HCT116 (cell line): ENCODE measurements at regions not wholly inside any gene's neighbourhood (a gene's known extent, or its start where the extent isn't known, plus 50 kb on each side); places are given as distances from the start of the nearest gene placed in this dataset.

ENCODE experiments used
- ATAC-seq: fragments of 200-7000 bp; cut with Tn5 transposase; 2 replicates; pipeline ENCODE4 v1.9.1; 2020; ENCODE audit warnings: mild to moderate bottlenecking, moderate library complexity
- BruUV-seq: library from RNA; stranded (reverse); fragments of 400-500 nt; replicated peaks from 2 replicates; lab custom pipeline; 2021; lab: Mats Ljungman, UMichigan
- CTCF ChIA-PET: fragments of 300-600 bp; sonication (Branson Sonifier 250); formaldehyde crosslinking; loops from one replicate; lab custom pipeline; 2021; ENCODE audit warnings: antibody characterized with exemption; lab: Charles Lee
- POLR2A ChIA-PET: fragments of 300-600, 350-600 bp; sonication (Branson Sonifier 250); formaldehyde crosslinking; loops from one replicate; lab custom pipeline; 2021; ENCODE audit warnings: antibody characterized with exemption; lab: Charles Lee
- RAD21 ChIA-PET, 2 experiments: fragments of 300-600 bp; sonication (Branson Sonifier 250); formaldehyde crosslinking; loops; one replicate each; lab custom pipeline; 2023; ENCODE audit warnings: low total read pairs in 2 of 2; ENCODE audit not compliant: uncharacterized antibody in 2 of 2, unreplicated experiment in 2 of 2, low non-redundant PET in 1 of 2; lab: Charles Lee
- DNase-seq: peaks from one replicate; pipeline ENCODE4 v3.0.0-alpha.2; 2010; ENCODE audit warnings: low read depth, low spot score
- H2AFZ ChIP-seq: fragments of 200-600 bp; shearing (Covaris generic), sonication (generic); 2 replicates; pipeline ENCODE4 v1.6.1; 2017; ENCODE audit warnings: low read depth, mixed run types, mixed read lengths, antibody characterized with exemption, low read length; ENCODE audit not compliant: poor library complexity, severe bottlenecking
- H3K27ac ChIP-seq: 2 replicates; pipeline ENCODE4 v1.5.1; 2012; ENCODE audit warnings: low read depth, low read length
- H3K27me3 ChIP-seq: fragments of 200-600 bp; sonication (generic); 2 replicates; pipeline ENCODE4 v1.6.1; 2016; ENCODE audit warnings: mixed run types, low read length, mixed read lengths; ENCODE audit not compliant: insufficient read depth
- H3K36me3 ChIP-seq, 2 experiments: fragments of 200-500 bp in 1 of 2; fragments of 200-600 bp in 1 of 2; sonication (Bioruptor generic) in 1 of 2; sonication (generic) in 1 of 2; 2 replicates each; pipeline versions ENCODE4 v1.5.1 to v1.6.1; 2014 to 2016; ENCODE audit warnings: low read length in 2 of 2, inconsistent platforms in 1 of 2, mixed read lengths in 1 of 2, mixed run types in 1 of 2; ENCODE audit not compliant: insufficient read depth in 2 of 2, control insufficient read depth in 1 of 2
- H3K4me1 ChIP-seq, 2 experiments: fragments of 200-600 bp in 1 of 2; sonication (generic) in 1 of 2; 2 replicates each; pipeline versions ENCODE4 v1.5.1 to v1.6.1; 2012 to 2017; ENCODE audit warnings: low read length in 2 of 2, inconsistent platforms in 1 of 2, mild to moderate bottlenecking in 1 of 2, mixed read lengths in 1 of 2, mixed run types in 1 of 2, moderate library complexity in 1 of 2; ENCODE audit not compliant: insufficient read depth in 2 of 2, control insufficient read depth in 1 of 2
- H3K4me2 ChIP-seq: fragments of 200-600 bp; sonication (generic); 2 replicates; pipeline ENCODE4 v1.6.1; 2017; ENCODE audit warnings: mixed run types, low read length, mixed read lengths
- H3K4me3 ChIP-seq, 2 experiments: fragments of 200-600 bp in 1 of 2; sonication (generic) in 1 of 2; replicated peaks in 1 of 2; 2 replicates each; pipeline ENCODE4 v1.5.1; 2011 to 2016; ENCODE audit warnings: low read length in 2 of 2, control low read depth in 1 of 2, low read depth in 1 of 2, mild to moderate bottlenecking in 1 of 2, mixed read lengths in 1 of 2, mixed run types in 1 of 2
- H3K79me2 ChIP-seq: fragments of 200-600 bp; sonication (generic); 2 replicates; pipeline ENCODE4 v1.6.1; 2017; ENCODE audit warnings: mild to moderate bottlenecking, mixed run types, low read length, moderate library complexity, mixed read lengths; ENCODE audit not compliant: insufficient read depth
- H3K9ac ChIP-seq: fragments of 200-600 bp; sonication (generic); 2 replicates; pipeline ENCODE4 v1.6.1; 2016; ENCODE audit warnings: low read length, mixed read lengths
- H3K9me2 ChIP-seq: fragments of 200-600 bp; sonication (generic), shearing (Covaris generic); 2 replicates; pipeline ENCODE4 v1.6.1; 2017; ENCODE audit warnings: mixed run types, mild to moderate bottlenecking, moderate library complexity; ENCODE audit not compliant: insufficient read depth
- H3K9me3 ChIP-seq, 2 experiments: fragments of 200-500 bp in 1 of 2; fragments of 200-600 bp in 1 of 2; sonication (Bioruptor generic) in 1 of 2; sonication (generic) in 1 of 2; 2 replicates each; pipeline ENCODE4 v1.6.1; 2014 to 2017; ENCODE audit warnings: low read length in 2 of 2, mixed read lengths in 2 of 2, inconsistent platforms in 1 of 2, low read depth in 1 of 2, mild to moderate bottlenecking in 1 of 2, mixed run types in 1 of 2, moderate library complexity in 1 of 2; ENCODE audit not compliant: control insufficient read depth in 1 of 2, insufficient read depth in 1 of 2
- H4K20me1 ChIP-seq: fragments of 200-600 bp; sonication (generic), shearing (Covaris generic); 2 replicates; pipeline ENCODE4 v1.6.1; 2017; ENCODE audit warnings: mixed run types, mild to moderate bottlenecking, moderate library complexity; ENCODE audit not compliant: insufficient read depth
- CBX3 ChIP-seq: IDR thresholded peaks from 2 replicates; pipeline ENCODE4 v1.6.1; 2012; ENCODE audit warnings: low read depth
- CEBPB ChIP-seq: IDR thresholded peaks from 2 replicates; pipeline ENCODE4 v1.6.1; 2012; ENCODE audit warnings: low read depth
- CTCF ChIP-seq, 3 experiments: fragments of 200-600 bp in 1 of 3; sonication (generic) in 1 of 3; IDR thresholded peaks in 2 of 3; conservative IDR thresholded peaks in 1 of 3; 2 replicates each; pipeline ENCODE4 v1.5.1; 2012 to 2017; ENCODE audit warnings: low read depth in 2 of 3, low read length in 2 of 3, antibody characterized with exemption in 1 of 3, borderline replicate concordance in 1 of 3, control low read depth in 1 of 3, mild to moderate bottlenecking in 1 of 3, mixed read lengths in 1 of 3, mixed run types in 1 of 3, moderate library complexity in 1 of 3; ENCODE audit not compliant: insufficient read depth in 1 of 3
- EGR1 ChIP-seq: IDR thresholded peaks from 2 replicates; pipeline ENCODE4 v1.6.1; 2012; ENCODE audit warnings: low read depth
- EZH2 ChIP-seq: fragments of 200-600 bp; sonication (generic); IDR thresholded peaks from 2 replicates; pipeline ENCODE4 v1.6.1; 2017; ENCODE audit warnings: antibody characterized with exemption, mixed run types
- JUND ChIP-seq: IDR thresholded peaks from 2 replicates; pipeline ENCODE4 v1.6.1; 2012
- POLR2AphosphoS5 ChIP-seq: IDR thresholded peaks from 2 replicates; pipeline ENCODE4 v1.6.1; 2011; ENCODE audit warnings: mild to moderate bottlenecking, low read depth, low read length, moderate library complexity
- RAD21 ChIP-seq: IDR thresholded peaks from 2 replicates; pipeline ENCODE4 v1.6.1; 2012; ENCODE audit warnings: low read depth, mild to moderate bottlenecking
- REST ChIP-seq: IDR thresholded peaks from 2 replicates; pipeline ENCODE4 v1.6.1; 2012; ENCODE audit warnings: low read depth
- SIN3A ChIP-seq: IDR thresholded peaks from 2 replicates; pipeline ENCODE4 v1.6.1; 2012; ENCODE audit warnings: low read depth
- SRF ChIP-seq: IDR thresholded peaks from 2 replicates; pipeline ENCODE4 v1.6.1; 2012; ENCODE audit warnings: low read depth
- TCF7L2 ChIP-seq: IDR thresholded peaks from 2 replicates; pipeline ENCODE4 v1.7.0; 2011; ENCODE audit warnings: borderline replicate concordance, inconsistent platforms; ENCODE audit not compliant: insufficient read depth, insufficient read length; ENCODE audit errors: extremely low read depth
- ZNF274 ChIP-seq: fragments of 200-500 bp; sonication (Bioruptor generic); IDR thresholded peaks from 2 replicates; pipeline ENCODE4 v1.6.1; 2014; ENCODE audit warnings: mild to moderate bottlenecking, low read depth, low read length, inconsistent platforms
- intact Hi-C: fragments of 100-400 bp; cut with micrococcal nuclease; formaldehyde crosslinking; loops from 2 replicates; pipeline ENCODE4 v1.10.0; 2022

GRCh38 chr4:58453956-58454355 lies 1343.8 kb upstream of the IGFBP7 start:
- no peaks in the 10 kb centered on the region for H4K20me1 ChIP-seq
- no peak overlapping the region for H2AFZ ChIP-seq
- H3K9ac ChIP-seq, result no peak overlapping the region
- no peak for TF ChIP-seq TCF7L2
- TF ChIP-seq JUND, result no peak
- ATAC-seq, result no peak
- intact Hi-C loops, result no loop called here
- H3K4me2 ChIP-seq, result no peak overlapping the region
- no peaks in the 10 kb centered on the region for H3K36me3 ChIP-seq
- peaks cover 0 to 21% of the 10 kb centered on the region in 2 experiments; a peak in 2 of 4 replicates for H3K9me3 ChIP-seq
- no peaks in the 10 kb centered on the region for H3K79me2 ChIP-seq
- H3K9me2 ChIP-seq, result no peaks in the 10 kb centered on the region
- BruUV-seq, result no TSS peak
- no peak overlapping the region for H3K4me3 ChIP-seq
- H3K27me3 ChIP-seq, result no peaks in the 10 kb centered on the region
- RAD21 ChIA-PET, result no interaction called here
- H3K27ac ChIP-seq, result no peak overlapping the region
- H3K4me1 ChIP-seq, result no peaks in the 10 kb centered on the region
- DNase-seq, result no peak
- CTCF ChIA-PET, result no interaction called here
- POLR2A ChIA-PET, result no interaction called here

GRCh38 chr4:58451707-58452106 lies 1341.5 kb upstream of the IGFBP7 start:
- ATAC-seq (no peak), DNase-seq (no peak)
- H2AFZ ChIP-seq, result no peak overlapping the region
- no peaks in the 10 kb centered on the region for H3K79me2 ChIP-seq
- H3K36me3 ChIP-seq, result no peaks in the 10 kb centered on the region
- no peaks in the 10 kb centered on the region for H4K20me1 ChIP-seq
- H3K9me2 ChIP-seq, result no peaks in the 10 kb centered on the region
- ChIA-PET CTCF (no interaction called here), RAD21 (no interaction called here), POLR2A (no interaction called here)
- intact Hi-C loops, result no loop called here
- BruUV-seq, result no TSS peak
- H3K27ac ChIP-seq, result no peak overlapping the region
- no peak overlapping the region for H3K4me3 ChIP-seq
- no peaks in the 10 kb centered on the region for H3K27me3 ChIP-seq
- TF ChIP-seq TCF7L2 (no peak), SIN3A (no peak), CBX3 (no peak), ZNF274 (no peak), CEBPB (no peak), EZH2 (no peak), SRF (no peak), EGR1 (no peak), CTCF (IDR thresholded peaks at IDR 0.05 in 2 of 3, conservative IDR thresholded peaks at IDR 0.05 in 1 of 3; ENCODE audit: borderline replicate concordance in 1 of 3, insufficient read depth in 1 of 3, low read depth in 2 of 3, low read length in 2 of 3) (no peak), REST (no peak), POLR2AphosphoS5 (no peak), RAD21 (no peak)
- H3K9me3 ChIP-seq, result peaks cover 0 to 23% of the 10 kb centered on the region in 2 experiments; a peak in 2 of 4 replicates
- no peaks in the 10 kb centered on the region for H3K4me1 ChIP-seq
- no peak overlapping the region for H3K4me2 ChIP-seq
- H3K9ac ChIP-seq, result no peak overlapping the region
